ENCODE measurements at regions not wholly inside any gene's neighbourhood (a gene's known extent, or its start where the extent isn't known, plus 50 kb on each side); places are given as distances from the start of the nearest gene placed in this dataset.

GRCh38 chr5:61738446-61738845 is 406.4 kb downstream of the ZSWIM6 start:
- intact Hi-C loops (cut with DNase I) = no loop called here
- no peaks in the 10 kb centered on the region for H3K27me3 ChIP-seq (ENCODE audit: low read depth)
- DNase-seq (no peak), ATAC-seq (no peak)
- no peaks in the 10 kb centered on the region for H3K4me1 ChIP-seq
- H3K4me3 ChIP-seq = no peak overlapping the region
- no peaks in the 10 kb centered on the region for H3K9me3 ChIP-seq
- no peaks in the 10 kb centered on the region for H3K36me3 ChIP-seq
- H3K27ac ChIP-seq = no peak overlapping the region
- TF ChIP-seq, protein P1, sequence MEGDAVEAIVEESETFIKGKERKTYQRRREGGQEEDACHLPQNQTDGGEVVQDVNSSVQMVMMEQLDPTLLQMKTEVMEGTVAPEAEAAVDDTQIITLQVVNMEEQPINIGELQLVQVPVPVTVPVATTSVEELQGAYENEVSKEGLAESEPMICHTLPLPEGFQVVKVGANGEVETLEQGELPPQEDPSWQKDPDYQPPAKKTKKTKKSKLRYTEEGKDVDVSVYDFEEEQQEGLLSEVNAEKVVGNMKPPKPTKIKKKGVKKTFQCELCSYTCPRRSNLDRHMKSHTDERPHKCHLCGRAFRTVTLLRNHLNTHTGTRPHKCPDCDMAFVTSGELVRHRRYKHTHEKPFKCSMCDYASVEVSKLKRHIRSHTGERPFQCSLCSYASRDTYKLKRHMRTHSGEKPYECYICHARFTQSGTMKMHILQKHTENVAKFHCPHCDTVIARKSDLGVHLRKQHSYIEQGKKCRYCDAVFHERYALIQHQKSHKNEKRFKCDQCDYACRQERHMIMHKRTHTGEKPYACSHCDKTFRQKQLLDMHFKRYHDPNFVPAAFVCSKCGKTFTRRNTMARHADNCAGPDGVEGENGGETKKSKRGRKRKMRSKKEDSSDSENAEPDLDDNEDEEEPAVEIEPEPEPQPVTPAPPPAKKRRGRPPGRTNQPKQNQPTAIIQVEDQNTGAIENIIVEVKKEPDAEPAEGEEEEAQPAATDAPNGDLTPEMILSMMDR (IDR thresholded peaks at IDR 0.05) = no peak

- ATAC-seq (no peak), DNase-seq (no peak)
- H3K9me3 ChIP-seq = no peaks in the 10 kb centered on the region
- no peaks in the 10 kb centered on the region for H3K4me1 ChIP-seq
- TF ChIP-seq, protein P1 (IDR thresholded peaks at IDR 0.05) = no peak
- H3K36me3 ChIP-seq = no peaks in the 10 kb centered on the region
- no peak overlapping the region for H3K27ac ChIP-seq
- intact Hi-C loops (cut with DNase I) = no loop called here
- H3K27me3 ChIP-seq (ENCODE audit: low read depth) = no peaks in the 10 kb centered on the region
- H3K4me3 ChIP-seq = no peak overlapping the region
Observed at GRCh38 chr5:61744690-61745619, 412.9 kb downstream of the ZSWIM6 start.

- Histone ChIP-seq H3K27ac (no peak overlapping the region), H3K9me3 (no peaks in the 10 kb centered on the region), H3K36me3 (no peaks in the 10 kb centered on the region), H3K4me1 (no peaks in the 10 kb centered on the region), H3K27me3 (ENCODE audit: low read depth) (no peaks in the 10 kb centered on the region), H3K4me3 (no peak overlapping the region)
- TF ChIP-seq, protein P1 (IDR thresholded peaks at IDR 0.05) = no peak
- ATAC-seq (no peak), DNase-seq (no peak)
- intact Hi-C loops (cut with DNase I) = no loop called here
Observed at GRCh38 chr5:61746831-61747575, 414.9 kb downstream of the ZSWIM6 start.

DNA sequence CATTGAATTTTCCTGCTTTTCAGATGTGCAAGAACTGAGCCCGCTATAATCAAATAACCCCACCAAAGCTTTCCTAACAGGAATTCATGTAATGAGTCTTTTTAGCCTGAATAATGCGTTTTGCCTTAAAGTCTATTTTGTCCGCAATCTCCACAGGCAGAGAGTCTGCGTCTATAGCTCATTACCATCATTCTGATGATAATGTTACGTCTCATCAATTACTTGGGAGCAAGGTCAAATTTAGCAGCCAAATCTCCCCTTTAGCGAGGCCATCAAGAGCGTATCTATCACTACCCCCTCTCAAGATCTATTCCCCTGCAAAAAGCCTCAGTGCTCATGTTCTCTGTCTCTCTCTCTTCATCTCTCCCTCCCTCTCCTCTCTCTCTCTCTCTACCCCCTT is 416.1 kb downstream of the ZSWIM6 start:
- intact Hi-C loops (cut with DNase I) = no loop called here
- H3K36me3 ChIP-seq = no peaks in the 10 kb centered on the region
- no peak for ATAC-seq

GRCh38 chr5:61748651-61749050 is 416.6 kb downstream of the ZSWIM6 start:
- Histone ChIP-seq H3K4me3 (no peak overlapping the region), H3K36me3 (no peaks in the 10 kb centered on the region), H3K27me3 (ENCODE audit: low read depth) (no peaks in the 10 kb centered on the region), H3K27ac (no peak overlapping the region), H3K9me3 (no peaks in the 10 kb centered on the region), H3K4me1 (no peaks in the 10 kb centered on the region)
- DNase-seq (no peak), ATAC-seq (no peak)
- intact Hi-C loops (cut with DNase I) = no loop called here
- TF ChIP-seq, protein P1 (IDR thresholded peaks at IDR 0.05) = no peak

More for the DNA sequence above, 416.1 kb downstream of the ZSWIM6 start:
- Histone ChIP-seq H3K4me3 (no peak overlapping the region), H3K4me1 (no peaks in the 10 kb centered on the region), H3K27ac (no peak overlapping the region), H3K27me3 (ENCODE audit: low read depth) (no peaks in the 10 kb centered on the region), H3K9me3 (no peaks in the 10 kb centered on the region)
- TF ChIP-seq, protein P1 (IDR thresholded peaks at IDR 0.05) = no peak
- DNase-seq = no peak

Data from lower lobe of right lung (tissue), 2 donors.